ENCODE measurements at regions not wholly inside any gene's neighbourhood (a gene's known extent, or its start where the extent isn't known, plus 50 kb on each side); places are given as distances from the start of the nearest gene placed in this dataset.
"Not testable (repeated sequence)": the region's sequence is repeated elsewhere in the genome, so short reads cannot be mapped to it uniquely, and the experiment has no call there.

DNA sequence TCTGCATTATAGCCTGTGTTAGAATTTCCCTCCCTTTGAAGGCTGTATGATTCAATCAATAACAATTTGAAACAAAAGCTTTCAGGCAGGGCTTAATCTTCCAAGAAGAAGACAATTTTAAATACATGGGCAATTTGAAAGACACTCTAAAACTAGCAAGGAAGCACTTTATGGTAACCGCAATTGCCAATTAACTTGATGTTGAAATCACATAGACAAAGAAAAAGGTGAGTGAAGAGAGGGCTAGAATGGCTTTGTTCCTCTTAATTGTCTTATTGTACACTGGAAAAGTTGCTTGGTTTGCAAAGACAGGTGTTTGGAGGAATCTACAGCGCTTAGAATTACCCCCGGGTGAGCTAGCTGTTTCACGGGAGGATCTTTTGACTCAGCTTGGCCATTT lies 74.4 kb upstream of the PRKX start:
- no peak for ATAC-seq
- intact Hi-C loops (cut with DNase I, micrococcal nuclease): no loop called here
- TF ChIP-seq CTCF (IDR thresholded peaks at IDR 0.05): no peak

GRCh38 chrX:3785822-3786221 lies 72.4 kb upstream of the PRKX start:
- H3K4me3 ChIP-seq; H3K9me3 ChIP-seq; H3K4me1 ChIP-seq (ENCODE audit: low read depth); H3K36me3 ChIP-seq (ENCODE audit: low read depth); intact Hi-C loops (cut with DNase I, micrococcal nuclease); DNase-seq; ATAC-seq: not testable (repeated sequence)

More for the DNA sequence above, 74.4 kb upstream of the PRKX start:
- H3K4me3 ChIP-seq: no peak overlapping the region
- H3K4me1 ChIP-seq (ENCODE audit: low read depth): no peaks in the 10 kb centered on the region
- no peak for DNase-seq
- no peaks in the 10 kb centered on the region for H3K36me3 ChIP-seq (ENCODE audit: low read depth)
- no peaks in the 10 kb centered on the region for H3K9me3 ChIP-seq

DNA sequence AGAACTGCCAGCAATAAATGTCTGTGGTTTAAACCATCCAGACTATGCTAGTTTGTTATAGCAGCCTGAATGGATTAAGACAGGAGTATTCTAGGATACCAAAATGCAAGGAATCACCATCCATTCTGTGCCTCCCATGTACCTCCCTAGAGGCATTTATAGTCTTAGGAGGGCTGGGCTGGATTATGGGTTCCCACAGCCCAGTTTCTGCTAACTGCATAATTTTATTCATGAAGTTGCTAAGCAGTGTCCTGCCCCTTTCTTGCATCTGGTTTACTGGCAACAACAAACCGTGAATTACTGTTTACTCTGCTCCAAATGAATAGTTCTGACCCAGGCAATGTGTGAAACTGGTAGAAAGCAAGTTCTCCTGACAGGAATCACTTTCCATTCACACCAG lies 67.1 kb upstream of the PRKX start:
- DNase-seq: no peak
- intact Hi-C loops (cut with DNase I, micrococcal nuclease): no loop called here
- no peak for TF ChIP-seq CTCF (IDR thresholded peaks at IDR 0.05)

GRCh38 chrX:3779546-3779945 lies 66.1 kb upstream of the PRKX start:
- Histone ChIP-seq H3K9me3 (no peaks in the 10 kb centered on the region), H3K36me3 (ENCODE audit: low read depth) (no peaks in the 10 kb centered on the region), H3K4me3 (no peak overlapping the region), H3K4me1 (ENCODE audit: low read depth) (no peaks in the 10 kb centered on the region)
- intact Hi-C loops (cut with DNase I, micrococcal nuclease): no loop called here
- ATAC-seq (no peak), DNase-seq (no peak)
- TF ChIP-seq CTCF (IDR thresholded peaks at IDR 0.05): no peak

More for the DNA sequence above, 67.1 kb upstream of the PRKX start:
- H3K4me3 ChIP-seq: no peak overlapping the region
- H3K36me3 ChIP-seq (ENCODE audit: low read depth): no peaks in the 10 kb centered on the region
- no peaks in the 10 kb centered on the region for H3K9me3 ChIP-seq
- no peaks in the 10 kb centered on the region for H3K4me1 ChIP-seq (ENCODE audit: low read depth)
- no peak for ATAC-seq

DNA sequence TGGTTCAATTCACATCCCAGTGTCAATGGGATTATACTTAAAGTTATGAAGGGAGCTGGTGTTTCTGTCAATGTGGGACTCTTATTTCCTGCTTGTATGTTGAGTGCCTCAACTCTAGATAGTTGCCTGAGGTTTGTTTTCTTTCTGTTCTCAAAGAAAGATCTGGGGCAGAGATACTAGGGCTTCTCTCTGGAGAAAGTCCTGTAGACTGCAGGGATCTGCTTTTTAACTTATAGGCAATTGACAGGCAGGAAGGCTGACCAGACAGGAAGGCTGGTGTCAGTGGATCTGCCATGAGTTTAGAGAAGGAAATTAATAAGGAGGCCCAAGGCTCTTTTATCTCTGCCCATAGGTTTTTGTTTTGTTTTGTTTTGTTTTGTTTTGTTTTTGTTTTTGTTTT lies 64.0 kb upstream of the PRKX start:
- ATAC-seq (no peak), DNase-seq (no peak)
- intact Hi-C loops (cut with DNase I, micrococcal nuclease): no loop called here

GRCh38 chrX:3771766-3772165 lies 58.3 kb upstream of the PRKX start:
- TF ChIP-seq CTCF (IDR thresholded peaks at IDR 0.05): no peak
- H3K9me3 ChIP-seq: no peaks in the 10 kb centered on the region
- no peaks in the 10 kb centered on the region for H3K36me3 ChIP-seq (ENCODE audit: low read depth)
- DNase-seq (no peak), ATAC-seq (no peak)
- no peaks in the 10 kb centered on the region for H3K4me1 ChIP-seq (ENCODE audit: low read depth)
- intact Hi-C loops (cut with DNase I, micrococcal nuclease): no loop called here
- no peak overlapping the region for H3K4me3 ChIP-seq

More for the DNA sequence above, 64.0 kb upstream of the PRKX start:
- Histone ChIP-seq H3K4me1 (ENCODE audit: low read depth) (no peaks in the 10 kb centered on the region), H3K36me3 (ENCODE audit: low read depth) (no peaks in the 10 kb centered on the region), H3K9me3 (no peaks in the 10 kb centered on the region), H3K4me3 (no peak overlapping the region)
- no peak for TF ChIP-seq CTCF (IDR thresholded peaks at IDR 0.05)

All from mucosa of descending colon (tissue), 3 donors.